ENCODE measurements at regions not wholly inside any gene's neighbourhood (a gene's known extent, or its start where the extent isn't known, plus 50 kb on each side); places are given as distances from the start of the nearest gene placed in this dataset.
"Not testable (repeated sequence)": the region's sequence is repeated elsewhere in the genome, so short reads cannot be mapped to it uniquely, and the experiment has no call there.

DNA sequence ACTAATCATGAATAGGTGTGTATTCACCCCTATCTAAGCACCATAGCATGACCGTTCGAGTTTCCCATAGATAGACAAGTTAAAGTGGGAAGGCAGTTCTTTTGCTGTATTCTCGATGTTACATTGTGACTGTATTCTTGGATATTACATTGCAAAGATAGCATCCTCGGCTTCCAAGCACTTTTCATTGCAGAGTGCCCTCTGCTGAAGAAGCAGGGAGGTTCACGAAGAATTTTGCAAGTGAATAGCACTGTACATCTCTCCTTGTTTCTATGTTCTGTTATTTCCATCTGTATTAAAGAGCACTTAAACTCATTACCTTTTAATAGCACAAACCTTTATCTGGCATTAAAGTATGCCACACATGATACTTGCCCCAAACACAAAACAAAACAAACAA is 426.7 kb upstream of the ARX start:
- DNase-seq, result no peak

DNA sequence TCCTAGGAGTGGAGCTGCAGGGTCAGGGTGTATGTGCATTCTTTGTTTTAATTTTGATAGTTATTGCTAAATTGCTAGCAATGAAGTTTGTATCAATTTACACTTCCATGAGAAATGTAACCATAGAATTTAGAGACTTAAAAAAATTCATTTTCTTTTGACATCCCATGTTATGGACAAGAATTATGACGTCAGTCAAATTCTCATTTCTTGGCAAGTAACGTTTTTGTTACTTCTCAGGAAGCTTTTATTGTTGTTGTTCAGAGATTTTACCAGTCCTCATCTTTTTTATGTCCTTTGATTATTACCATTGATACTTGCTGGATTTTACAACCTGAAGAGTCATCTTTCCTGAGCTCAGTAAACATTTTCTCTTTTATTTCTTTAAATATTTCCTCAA is 417.5 kb upstream of the ARX start:
- DNase-seq, result no peak

GRCh38 chrX:25432396-25432795 is 416.6 kb upstream of the ARX start:
- DNase-seq, result no peak

DNA sequence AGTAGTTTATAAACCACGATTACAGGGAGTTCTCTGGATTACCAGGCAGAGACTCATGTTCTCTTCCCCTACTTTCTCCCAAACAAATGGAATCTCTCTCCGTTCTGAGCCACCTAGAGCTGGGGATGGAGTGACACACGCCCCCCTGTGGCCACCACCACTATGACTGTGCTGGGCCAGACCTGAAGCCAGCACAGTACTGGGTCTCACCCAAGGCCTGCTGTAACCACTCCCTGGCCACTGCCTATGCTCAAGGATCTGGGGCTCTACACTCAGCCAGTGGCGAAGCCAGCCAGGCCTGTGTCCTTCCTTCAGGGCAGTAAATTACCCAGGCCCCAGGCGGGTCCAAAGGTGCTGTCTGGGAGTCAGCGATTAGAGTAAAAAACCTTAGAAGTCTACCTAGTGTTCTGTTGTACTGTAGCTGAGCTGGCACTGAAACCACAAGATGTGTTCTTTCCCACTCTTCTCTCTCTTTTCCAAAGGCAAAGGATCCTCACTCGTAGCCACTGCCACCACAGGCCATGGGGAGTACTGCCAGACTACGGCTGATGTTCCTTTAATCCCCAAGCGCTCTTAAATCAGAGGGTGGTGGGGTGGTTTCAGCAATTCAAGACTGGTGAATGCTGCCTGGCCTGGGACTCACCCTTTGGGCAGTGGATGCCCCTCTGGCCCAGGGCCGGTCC is 412.2 kb upstream of the ARX start:
- no peak for DNase-seq

GRCh38 chrX:25404163-25404562 is 388.4 kb upstream of the ARX start:
- not testable (repeated sequence) for DNase-seq

- no peak for DNase-seq
These were observed 373.5 kb upstream of the ARX start for GRCh38 chrX:25389266-25389665.

- no peak for DNase-seq
These were observed 367.4 kb upstream of the ARX start for GRCh38 chrX:25383196-25383595.

GRCh38 chrX:25356456-25356855 is 340.7 kb upstream of the ARX start:
- no peak for DNase-seq

GRCh38 chrX:25344161-25344936 is 328.6 kb upstream of the ARX start:
- no peak for DNase-seq

- no peak for DNase-seq
These were observed 327.3 kb upstream of the ARX start for GRCh38 chrX:25343060-25343459.

GRCh38 chrX:25337841-25338240 is 322.1 kb upstream of the ARX start:
- no peak for DNase-seq

DNA sequence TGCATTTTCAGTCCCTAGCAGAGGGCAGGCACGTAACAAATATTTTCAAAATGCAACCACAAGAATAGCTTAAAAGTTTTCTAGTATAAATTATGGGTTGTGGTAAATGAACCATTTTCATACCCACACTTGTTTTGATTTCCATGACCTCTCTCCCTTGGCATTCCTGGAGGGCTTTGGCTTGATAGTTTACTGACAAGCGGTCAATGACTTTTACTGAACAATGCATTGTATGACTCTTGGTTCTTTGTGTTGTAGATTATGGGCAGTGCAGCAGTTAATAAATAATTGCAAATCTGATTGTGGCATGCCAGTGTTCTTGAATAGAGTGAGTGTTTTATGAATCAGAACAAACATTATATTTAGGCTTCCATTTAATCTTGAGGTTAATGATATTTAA is 285.2 kb upstream of the ARX start:
- DNase-seq, result no peak

GRCh38 chrX:25296850-25297249 is 281.1 kb upstream of the ARX start:
- DNase-seq, result no peak

- DNase-seq, result no peak
These were observed 279.7 kb upstream of the ARX start for GRCh38 chrX:25295466-25295865.

- DNase-seq, result no peak
These were observed 274.4 kb upstream of the ARX start for GRCh38 chrX:25290132-25290531.

- DNase-seq, result no peak
These were observed 272.9 kb upstream of the ARX start for GRCh38 chrX:25288676-25289075.

GRCh38 chrX:25287521-25287920 is 271.8 kb upstream of the ARX start:
- no peak for DNase-seq

DNA sequence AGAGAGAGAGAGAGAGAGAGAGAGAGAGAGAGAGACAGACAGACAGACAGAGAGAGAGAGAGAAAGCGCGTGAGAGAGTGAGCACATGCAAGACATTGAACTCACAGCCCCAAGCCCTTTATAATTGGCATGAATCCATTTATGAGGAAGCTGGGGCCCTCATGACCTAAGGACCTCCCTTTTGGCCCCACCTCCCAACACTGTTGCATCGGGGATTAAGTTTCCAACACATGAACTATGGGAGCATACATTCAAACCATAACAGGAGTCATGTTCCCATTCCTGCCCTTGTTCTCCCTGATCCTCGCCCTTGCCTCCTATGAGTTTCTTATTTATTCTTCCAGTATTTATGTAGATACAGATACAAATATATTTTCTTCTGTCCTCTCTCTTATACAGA is 269.8 kb upstream of the ARX start:
- DNase-seq, result no peak

DNA sequence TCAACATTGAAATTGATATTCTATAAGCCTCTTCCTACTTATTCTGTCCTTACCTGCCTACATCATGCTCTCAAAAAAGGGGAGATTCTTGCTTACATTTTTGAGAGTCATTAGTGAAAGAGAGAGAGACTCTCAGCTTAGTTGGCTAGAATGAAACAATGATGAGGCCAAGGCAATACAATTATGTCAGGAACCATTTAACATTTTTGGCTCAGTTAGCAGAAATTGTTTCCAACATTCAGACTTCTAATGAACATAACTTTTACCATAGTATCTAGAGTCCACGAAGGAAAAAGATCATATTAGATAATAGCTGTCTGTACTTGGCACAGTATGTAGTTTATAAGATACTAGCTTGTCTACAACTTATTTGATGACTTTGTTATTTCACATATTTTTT is 263.7 kb upstream of the ARX start:
- no peak for DNase-seq

- DNase-seq, result no peak
These were observed 262.6 kb upstream of the ARX start for GRCh38 chrX:25278341-25278740.

- DNase-seq, result no peak
These were observed 261.8 kb upstream of the ARX start for GRCh38 chrX:25277574-25277973.

GRCh38 chrX:25275159-25275558 is 259.4 kb upstream of the ARX start:
- no peak for DNase-seq

DNA sequence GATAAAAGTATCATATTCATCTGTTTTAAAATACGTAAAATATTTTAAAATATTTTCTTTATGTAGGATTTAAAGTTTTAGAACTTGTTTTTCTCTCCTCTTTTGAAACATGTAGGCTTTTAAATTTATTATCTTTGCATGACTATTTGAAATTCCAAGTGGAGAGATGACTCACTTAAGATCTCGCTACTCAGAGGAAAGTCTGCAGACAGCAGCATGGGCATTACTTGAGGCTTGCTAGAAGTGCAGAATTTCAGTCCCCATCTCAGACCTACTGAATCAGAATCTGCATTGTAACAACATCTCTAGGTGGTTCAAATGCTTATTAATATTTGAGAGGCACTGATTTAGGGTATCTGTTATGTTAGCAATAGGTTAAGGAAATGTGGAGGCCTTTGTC is 225.7 kb upstream of the ARX start:
- DNase-seq, result no peak

GRCh38 chrX:25226151-25226550 is 210.4 kb upstream of the ARX start:
- DNase-seq, result no peak

- no peak for DNase-seq
These were observed 203.7 kb upstream of the ARX start for GRCh38 chrX:25219480-25219879.
